GM18519 (cell line): ENCODE measurements at regions not wholly inside any gene's neighbourhood (a gene's known extent, or its start where the extent isn't known, plus 50 kb on each side); places are given as distances from the start of the nearest gene placed in this dataset.
"Not testable (repeated sequence)": the region's sequence is repeated elsewhere in the genome, so short reads cannot be mapped to it uniquely, and the experiment has no call there.

Experiments used
- ATAC-seq: cut with Tn5 transposase; IDR thresholded peaks from one replicate; pipeline ENCODE4 v1.9.1; 2021; ENCODE audit warnings: mild to moderate bottlenecking, moderate library complexity; ENCODE audit not compliant: unreplicated experiment, low FRiP score

GRCh38 chr11:25159341-25159740 lies 662.5 kb downstream of the LUZP2 start:
- ATAC-seq: no peak

DNA sequence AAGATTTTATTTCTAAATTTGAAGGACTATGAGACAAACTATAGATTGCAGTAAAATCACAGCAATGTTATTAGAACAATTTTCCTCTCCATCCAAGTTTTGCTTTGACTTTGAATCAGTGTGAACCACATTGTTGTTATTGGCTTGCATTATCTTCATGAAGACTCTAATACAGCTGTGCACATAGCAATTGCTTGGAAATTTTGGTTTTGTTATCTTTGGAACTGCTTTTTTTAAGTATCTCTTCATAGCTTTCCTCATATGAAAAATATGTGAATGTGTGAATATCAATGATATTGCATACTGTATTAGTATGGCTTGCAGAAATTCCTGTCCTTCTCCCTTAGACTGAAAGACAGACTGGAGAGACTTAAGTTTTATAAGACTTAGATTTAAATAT lies 666.6 kb downstream of the LUZP2 start:
- no peak for ATAC-seq

DNA sequence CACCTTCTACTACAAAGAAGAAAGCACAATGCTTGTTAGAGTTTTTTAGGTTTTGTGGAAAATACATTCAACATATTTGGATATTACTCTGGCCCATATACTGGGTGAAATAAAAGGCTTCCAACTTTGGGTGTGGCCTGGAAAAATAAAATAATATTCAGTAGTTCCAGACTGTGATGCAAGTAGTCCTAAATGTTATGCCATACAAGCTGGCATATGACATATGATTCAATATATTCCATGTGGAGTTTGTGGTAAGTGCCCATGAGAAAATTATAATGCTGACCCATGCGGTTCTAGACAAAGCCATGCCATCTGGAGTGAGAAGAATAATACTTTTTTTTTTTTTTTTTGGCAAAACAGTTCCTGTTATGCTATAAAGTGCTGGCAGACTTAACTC lies 683.3 kb downstream of the LUZP2 start:
- ATAC-seq: no peak

DNA sequence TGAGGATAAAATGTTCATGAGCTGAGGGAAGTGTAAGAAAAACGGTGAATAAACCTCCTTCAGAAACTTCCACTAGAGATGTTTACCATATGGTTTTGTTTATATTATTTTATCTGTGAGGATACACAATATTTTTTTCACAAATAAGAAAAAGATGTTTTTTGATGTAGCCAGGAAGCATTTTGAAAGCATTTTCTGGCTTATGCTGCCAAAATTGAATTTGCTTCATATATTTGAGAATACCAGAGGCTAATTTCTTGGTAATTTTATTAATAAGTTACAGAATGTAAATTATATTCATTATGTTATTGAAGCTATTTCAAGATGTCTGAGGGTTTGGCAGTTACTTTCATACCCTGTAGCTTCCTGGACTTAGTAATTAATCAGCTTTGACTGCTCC lies 686.6 kb downstream of the LUZP2 start:
- no peak for ATAC-seq

DNA sequence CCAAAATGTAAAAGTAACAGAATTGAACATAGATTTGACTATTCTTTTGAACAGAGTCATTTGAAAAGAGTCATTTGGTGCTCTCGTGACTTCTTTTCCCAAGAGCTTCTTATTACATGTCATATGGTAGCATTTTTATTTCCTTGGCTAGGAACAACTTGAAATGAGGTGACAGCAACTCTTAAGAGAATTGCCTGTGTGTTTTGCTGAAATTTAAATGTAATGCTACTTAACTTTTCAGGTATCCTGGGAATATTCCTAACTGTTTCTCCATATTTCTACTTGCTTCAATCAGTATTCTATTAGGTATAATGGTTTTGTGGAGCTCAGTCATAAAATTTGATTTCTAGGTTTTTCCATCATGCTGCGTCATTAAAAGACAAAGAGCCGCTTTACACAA lies 700.7 kb downstream of the LUZP2 start:
- no peak for ATAC-seq

DNA sequence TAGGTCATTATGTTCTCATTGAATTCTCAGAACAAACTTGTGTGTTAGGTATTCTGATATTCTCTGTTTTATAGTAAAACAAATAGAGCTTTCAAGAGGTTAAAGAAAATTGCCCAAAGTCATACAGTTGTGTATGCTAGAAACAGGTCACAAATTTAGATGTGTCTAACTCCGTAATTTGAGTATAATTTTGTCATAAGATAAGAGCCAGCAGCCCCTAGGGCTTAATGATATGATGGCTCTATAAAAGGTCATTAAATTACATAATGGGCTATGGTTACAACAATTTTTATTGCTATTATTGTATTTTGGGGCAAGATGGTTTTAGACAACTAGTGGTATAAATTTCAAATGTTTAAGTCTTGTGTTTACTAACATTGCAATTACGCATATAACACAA lies 701.9 kb downstream of the LUZP2 start:
- ATAC-seq: no peak

DNA sequence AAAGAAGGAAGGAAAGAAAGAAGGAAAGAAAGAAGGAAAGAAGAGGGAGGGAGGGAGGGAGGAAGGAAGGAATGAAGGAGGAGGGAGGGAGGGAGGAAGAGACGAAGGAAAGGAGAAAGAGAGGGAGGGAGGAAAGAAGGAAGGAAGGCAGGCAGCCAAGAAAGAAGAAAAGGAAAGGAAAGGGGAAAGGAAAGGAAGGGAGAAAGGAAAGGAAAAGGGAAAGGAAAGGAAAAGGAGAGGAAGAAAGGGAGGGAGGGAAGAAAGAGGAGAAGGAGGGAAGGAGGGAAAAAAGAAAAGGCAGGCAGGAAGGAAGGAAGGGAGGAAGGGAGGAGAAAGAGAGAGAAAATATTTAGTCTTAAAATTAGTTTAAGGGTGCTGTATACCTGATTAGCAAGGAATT lies 704.1 kb downstream of the LUZP2 start:
- ATAC-seq: no peak

- ATAC-seq: no peak
Measured at GRCh38 chr11:25206762-25207161, 709.9 kb downstream of the LUZP2 start.

GRCh38 chr11:25211635-25212254 lies 714.9 kb downstream of the LUZP2 start:
- ATAC-seq: no peak

DNA sequence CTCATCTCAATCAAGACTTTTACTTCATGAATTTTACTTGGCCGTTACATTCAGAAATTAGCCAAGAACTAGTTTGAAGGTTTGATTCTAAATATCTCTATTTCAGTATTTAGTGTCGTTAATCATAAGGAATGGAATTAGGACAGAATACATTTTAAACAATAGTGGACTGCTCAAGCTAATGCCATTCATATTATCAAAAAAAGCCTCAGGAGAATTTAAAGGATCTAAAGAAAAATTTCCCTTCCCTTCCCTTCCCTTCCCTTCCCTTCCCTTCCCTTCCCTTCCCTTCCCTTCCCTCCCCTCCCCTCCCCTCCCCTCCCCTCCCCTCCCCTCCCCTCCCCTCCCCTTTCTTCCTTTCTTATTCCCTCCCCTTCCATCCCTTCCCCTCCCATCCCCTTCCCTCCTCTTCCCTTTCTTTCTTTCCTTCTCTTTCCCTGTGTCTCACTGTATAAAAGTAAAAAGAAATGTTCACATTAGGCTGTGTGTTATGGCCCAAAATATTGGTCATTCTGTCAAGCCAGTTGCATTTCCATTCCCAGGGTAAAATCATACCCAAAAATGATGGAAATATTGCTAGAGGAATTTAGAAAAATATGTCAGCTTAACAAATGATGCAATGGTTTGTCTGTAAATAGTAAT lies 717.8 kb downstream of the LUZP2 start:
- no peak for ATAC-seq

GRCh38 chr11:25218036-25218435 lies 721.2 kb downstream of the LUZP2 start:
- no peak for ATAC-seq

DNA sequence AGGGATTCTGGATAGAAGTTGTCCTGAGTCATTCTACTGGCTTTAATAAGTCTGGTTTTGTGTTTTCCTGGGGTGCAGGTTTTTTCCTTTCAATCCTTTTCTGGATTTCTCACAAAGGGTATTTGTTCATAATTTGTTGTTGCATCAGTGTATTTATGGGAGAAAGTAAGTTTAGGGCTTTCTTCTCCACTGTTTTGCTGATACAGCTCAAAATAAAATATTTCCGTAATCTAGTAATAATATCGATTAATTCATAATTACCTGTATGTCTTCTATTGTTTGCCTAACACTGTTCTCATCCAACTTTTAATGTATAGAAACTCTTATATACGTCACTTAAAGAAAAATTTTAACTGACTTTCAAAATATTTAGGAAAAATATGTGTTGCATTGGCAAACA lies 728.2 kb downstream of the LUZP2 start:
- ATAC-seq: no peak

DNA sequence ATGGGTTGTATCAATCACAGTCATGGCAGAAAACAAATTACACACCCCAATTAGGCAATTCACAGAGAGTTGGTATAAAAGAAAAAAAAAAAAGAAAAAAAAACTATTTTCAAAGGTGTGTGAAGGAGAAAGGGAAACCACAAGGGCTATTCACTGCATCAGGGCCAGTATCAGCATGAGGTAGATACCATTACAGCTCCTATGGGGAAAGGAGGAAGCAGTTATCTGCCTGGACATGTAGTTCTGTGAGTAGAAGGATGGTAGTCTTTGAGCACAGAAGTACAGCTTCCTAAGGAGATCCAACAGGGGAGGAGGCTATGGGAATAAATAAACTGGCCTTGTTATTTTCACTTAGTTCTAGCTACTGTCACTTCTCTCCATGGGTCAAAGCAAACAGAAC lies 746.1 kb downstream of the LUZP2 start:
- ATAC-seq: no peak

DNA sequence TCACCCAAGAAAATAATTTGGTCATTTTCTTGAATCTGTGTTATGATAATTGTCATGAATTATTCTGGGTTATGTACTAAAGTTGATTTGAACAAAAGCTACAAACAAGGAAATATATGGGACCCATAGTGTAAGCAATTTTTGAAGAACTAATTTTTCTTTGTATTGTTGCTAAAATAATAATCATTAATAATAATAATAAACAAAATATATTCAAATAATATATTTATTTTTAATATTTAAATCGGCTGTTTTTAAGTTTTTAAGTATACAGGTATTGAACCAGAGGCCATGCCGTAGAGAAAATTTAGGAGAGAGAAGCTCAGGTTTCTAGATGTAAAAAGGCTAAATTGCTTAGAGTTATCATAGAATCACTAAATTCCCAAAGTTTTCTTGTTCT lies 747.3 kb downstream of the LUZP2 start:
- no peak for ATAC-seq

DNA sequence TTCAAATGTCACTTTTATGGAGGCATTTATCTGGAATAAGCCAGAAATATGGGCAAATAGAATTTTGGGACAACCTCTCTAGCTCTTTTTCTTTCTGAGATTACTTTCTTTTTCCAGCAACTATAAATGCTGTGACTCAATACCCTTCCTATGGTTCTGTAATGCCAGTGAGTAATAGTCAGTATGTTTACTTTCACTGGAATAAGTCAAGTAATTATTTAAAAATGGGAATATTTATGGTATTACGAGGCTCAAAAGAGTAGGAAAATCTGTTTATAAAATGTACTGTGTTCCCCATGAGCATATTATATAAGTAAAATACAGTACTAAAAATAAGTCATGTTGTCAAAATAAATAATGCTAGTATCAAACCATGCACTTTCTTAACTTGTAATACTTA lies 750.5 kb downstream of the LUZP2 start:
- ATAC-seq: no peak

DNA sequence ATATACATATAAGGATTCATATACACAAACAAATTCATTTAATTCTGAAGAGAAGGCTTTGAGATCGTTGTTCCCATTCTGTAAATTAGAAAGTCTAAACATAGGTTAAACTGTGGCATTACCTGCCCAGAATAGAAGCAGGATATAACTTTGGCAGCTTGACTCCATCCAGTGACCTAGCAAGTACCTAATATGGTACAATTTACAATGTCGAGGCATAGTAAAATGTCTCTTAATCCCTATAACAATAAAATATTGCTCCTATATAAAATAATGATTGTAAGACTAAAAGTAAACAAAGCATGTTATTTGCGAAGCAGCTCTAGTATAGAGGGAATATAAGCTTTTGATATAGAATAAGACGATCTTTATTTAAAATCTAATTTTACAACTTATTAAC lies 756.0 kb downstream of the LUZP2 start:
- no peak for ATAC-seq

GRCh38 chr11:25263861-25264260 lies 767.0 kb downstream of the LUZP2 start:
- not testable (repeated sequence) for ATAC-seq

GRCh38 chr11:25271301-25271700 lies 774.4 kb downstream of the LUZP2 start:
- no peak for ATAC-seq

DNA sequence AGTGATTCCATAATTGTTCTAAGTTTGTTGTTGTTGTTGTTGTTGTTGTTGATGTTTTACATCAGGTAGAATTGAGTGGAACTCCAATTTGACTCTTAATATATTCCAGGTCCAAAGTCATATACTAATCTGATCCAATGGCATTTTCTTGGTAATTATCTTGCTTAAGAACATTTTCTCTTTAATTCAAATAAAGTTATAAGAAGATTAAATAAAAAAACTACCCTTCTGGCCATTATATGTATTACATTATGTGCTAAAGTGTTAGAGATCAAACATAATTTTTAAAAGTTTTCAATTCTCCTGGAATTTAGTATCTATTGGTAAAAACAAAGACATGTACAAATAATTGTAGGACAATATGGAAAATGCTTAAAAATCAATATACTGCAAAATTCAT lies 775.4 kb downstream of the LUZP2 start:
- no peak for ATAC-seq

DNA sequence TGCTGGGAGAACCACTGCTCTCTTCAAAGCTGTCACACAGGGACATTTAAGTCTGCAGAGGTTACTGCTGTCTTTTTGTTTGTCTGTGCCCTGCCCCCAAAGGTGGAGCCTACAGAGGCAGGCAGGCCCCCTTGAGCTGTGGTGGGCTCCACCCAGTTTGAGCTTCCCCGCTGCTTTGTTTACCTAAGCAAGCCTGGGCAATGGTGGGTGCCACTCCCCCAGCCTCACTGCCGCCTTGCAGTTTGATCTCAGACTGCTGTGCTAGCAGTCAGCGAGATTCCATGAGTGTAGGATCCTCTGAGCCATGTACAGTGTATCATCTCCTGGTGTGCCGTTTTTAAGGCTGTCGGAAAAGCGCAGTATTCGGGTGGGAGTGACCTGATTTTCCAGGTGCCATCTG lies 784.0 kb downstream of the LUZP2 start:
- not testable (repeated sequence) for ATAC-seq

DNA sequence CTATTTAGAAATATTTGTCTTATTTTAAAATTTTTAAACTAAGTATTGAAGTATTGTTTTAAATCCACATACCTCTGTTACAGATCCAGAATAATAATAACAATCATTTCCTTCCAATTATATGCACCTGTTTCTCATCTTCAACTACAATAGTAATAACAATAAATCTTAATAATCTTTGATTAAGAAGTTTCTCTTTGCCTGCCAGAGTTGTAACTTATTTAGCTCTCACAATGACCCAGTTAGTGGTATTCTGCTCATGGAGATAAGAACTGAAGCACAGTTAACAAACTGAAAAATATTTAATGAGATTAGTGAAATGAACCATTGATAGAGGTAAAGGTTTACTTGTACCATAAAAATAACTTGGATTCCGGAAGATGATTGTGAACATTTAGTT lies 796.3 kb downstream of the LUZP2 start:
- ATAC-seq: no peak

- ATAC-seq: no peak
Measured at GRCh38 chr11:25298450-25298849, 801.6 kb downstream of the LUZP2 start.

GRCh38 chr11:25309818-25310217 lies 813.0 kb downstream of the LUZP2 start:
- ATAC-seq: no peak
